ENCODE measurements at regions not wholly inside any gene's neighbourhood (a gene's known extent, or its start where the extent isn't known, plus 50 kb on each side); places are given as distances from the start of the nearest gene placed in this dataset.

GRCh38 chr7:445020-445419 is 74.6 kb downstream of the PDGFA start:
- WGBS (ENCODE audit: insufficient coverage): 96% methylated on average over 13 of the region's 14 CpGs
- no peaks in the 10 kb centered on the region for H3K27me3 ChIP-seq (ENCODE audit: control insufficient read depth, insufficient read depth, low read length)
- H3K4me3 ChIP-seq (ENCODE audit: low read length): no peak overlapping the region
- no peaks in the 10 kb centered on the region for H3K9me3 Mint-ChIP-seq
- H3K27me3 Mint-ChIP-seq (ENCODE audit: low read depth in 2 of 2): peaks cover 0 to 7% of the 10 kb centered on the region in 2 donors
- no peak for TF ChIP-seq CTCF (IDR thresholded peaks at IDR 0.05)
- no peaks in the 10 kb centered on the region for H3K4me1 ChIP-seq (ENCODE audit: control insufficient read depth, insufficient read depth, low read length)
- intact Hi-C loops (cut with micrococcal nuclease): no loop called here
- no peak for DNase-seq
- H3K4me1 Mint-ChIP-seq: no peaks in the 10 kb centered on the region
- H3K4me3 Mint-ChIP-seq: no peak overlapping the region
- ATAC-seq: no peak
- H3K36me3 ChIP-seq (ENCODE audit: control insufficient read depth, insufficient read depth, low read length): no peaks in the 10 kb centered on the region
- no peak overlapping the region for H3K27ac Mint-ChIP-seq
- H3K36me3 Mint-ChIP-seq: no peaks in the 10 kb centered on the region
- no peaks in the 10 kb centered on the region for H3K9me3 ChIP-seq (ENCODE audit: control insufficient read depth, insufficient read depth, low read length)
- no peak overlapping the region for H3K27ac ChIP-seq (ENCODE audit: low read length)

- DNase-seq (no peak), ATAC-seq (no peak)
- Histone ChIP-seq H3K27me3 (ENCODE audit: control insufficient read depth, insufficient read depth, low read length) (no peaks in the 10 kb centered on the region), H3K27ac (ENCODE audit: low read length) (no peak overlapping the region), H3K4me1 (ENCODE audit: control insufficient read depth, insufficient read depth, low read length) (peaks cover 4% of the 10 kb centered on the region), H3K36me3 (ENCODE audit: control insufficient read depth, insufficient read depth, low read length) (no peaks in the 10 kb centered on the region), H3K9me3 (ENCODE audit: control insufficient read depth, insufficient read depth, low read length) (no peaks in the 10 kb centered on the region), H3K4me3 (ENCODE audit: low read length) (no peak overlapping the region)
- 86% methylated on average over 14 of the region's 14 CpGs for WGBS (ENCODE audit: insufficient coverage)
- H3K36me3 Mint-ChIP-seq: no peaks in the 10 kb centered on the region
- H3K4me3 Mint-ChIP-seq: no peak overlapping the region
- peaks cover 0 to 7% of the 10 kb centered on the region in 2 donors for H3K27me3 Mint-ChIP-seq (ENCODE audit: low read depth in 2 of 2)
- H3K27ac Mint-ChIP-seq: no peak overlapping the region
- intact Hi-C loops (cut with micrococcal nuclease): no loop called here
- TF ChIP-seq CTCF (IDR thresholded peaks at IDR 0.05): no peak
- H3K9me3 Mint-ChIP-seq: no peaks in the 10 kb centered on the region
- peaks cover 0 to under 1% of the 10 kb centered on the region in 2 donors for H3K4me1 Mint-ChIP-seq
These were observed 73.9 kb downstream of the PDGFA start for GRCh38 chr7:445563-446288.

- Mint-ChIP-seq H3K9me3 (no peaks in the 10 kb centered on the region), H3K27ac (no peak overlapping the region), H3K27me3 (ENCODE audit: low read depth in 2 of 2) (peaks cover 0 to 13% of the 10 kb centered on the region in 2 donors), H3K4me1 (peaks cover 6 to 7% of the 10 kb centered on the region in 2 donors), H3K4me3 (no peak overlapping the region), H3K36me3 (no peaks in the 10 kb centered on the region)
- TF ChIP-seq CTCF (IDR thresholded peaks at IDR 0.05): no peak
- Histone ChIP-seq H3K27ac (ENCODE audit: low read length) (no peak overlapping the region), H3K4me1 (ENCODE audit: control insufficient read depth, insufficient read depth, low read length) (peaks cover 10% of the 10 kb centered on the region), H3K27me3 (ENCODE audit: control insufficient read depth, insufficient read depth, low read length) (no peaks in the 10 kb centered on the region), H3K4me3 (ENCODE audit: low read length) (no peak overlapping the region), H3K36me3 (ENCODE audit: control insufficient read depth, insufficient read depth, low read length) (no peaks in the 10 kb centered on the region), H3K9me3 (ENCODE audit: control insufficient read depth, insufficient read depth, low read length) (no peaks in the 10 kb centered on the region)
- intact Hi-C loops (cut with micrococcal nuclease): no loop called here
- DNase-seq (no peak), ATAC-seq (no peak)
- WGBS (ENCODE audit: insufficient coverage): 89% methylated on average over 29 of the region's 29 CpGs
These were observed 73.2 kb downstream of the PDGFA start for GRCh38 chr7:446289-446935.

Data from natural killer cell (primary cell).